ENCODE measurements at regions not wholly inside any gene's neighbourhood (a gene's known extent, or its start where the extent isn't known, plus 50 kb on each side); places are given as distances from the start of the nearest gene placed in this dataset.

DNA sequence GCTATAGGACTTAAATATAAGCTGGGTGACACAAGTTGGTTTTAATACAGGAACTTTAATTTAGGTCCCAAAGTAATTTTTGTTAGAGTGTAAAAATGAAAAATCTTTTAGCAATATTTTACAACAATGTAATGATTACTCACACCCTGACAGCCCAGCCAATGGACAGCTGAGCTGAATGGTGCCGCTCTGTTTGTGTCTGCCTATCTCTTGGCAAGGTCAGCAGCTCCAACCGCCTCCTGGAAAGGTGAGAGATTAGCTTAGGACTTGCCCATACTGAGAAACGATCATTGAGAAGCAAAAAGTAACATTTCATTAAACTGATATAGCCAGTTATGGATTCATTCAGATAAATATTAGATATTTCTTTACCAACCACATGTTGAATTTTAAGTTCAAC lies 463.6 kb upstream of the CD180 start:
- Histone ChIP-seq H3K9me1 (replicated peaks; ENCODE audit: control insufficient read depth, extremely low read depth, insufficient read depth, low read length) (no peaks in the 10 kb centered on the region), H4K20me1 (replicated peaks; ENCODE audit: control insufficient read depth, extremely low read depth, insufficient read depth, low read length) (no peaks in the 10 kb centered on the region), H3K9ac (replicated peaks; ENCODE audit: extremely low read depth, insufficient read depth, low read length) (no peak overlapping the region), H3K9me3 (replicated peaks; ENCODE audit: control insufficient read depth, insufficient read depth, low read length) (no peaks in the 10 kb centered on the region), H3K27me3 (ENCODE audit: control insufficient read depth in 2 of 2, insufficient read depth in 2 of 2, low read length in 2 of 2) (no peaks in the 10 kb centered on the region), H3K36me3 (ENCODE audit: control insufficient read depth in 2 of 2, extremely low read depth in 1 of 2, insufficient read depth in 2 of 2, low read length in 2 of 2) (no peaks in the 10 kb centered on the region), H3K27ac (ENCODE audit: insufficient read depth, low read depth, low read length) (no peak overlapping the region), H3K79me2 (ENCODE audit: control insufficient read depth, insufficient read depth, low read length) (no peaks in the 10 kb centered on the region), H3K4me1 (ENCODE audit: control insufficient read depth, extremely low read depth, insufficient read depth, low read length) (no peaks in the 10 kb centered on the region), H3K4me2 (ENCODE audit: insufficient read depth, low read length) (no peak overlapping the region), H2AFZ (ENCODE audit: low read depth, low read length) (no peak overlapping the region), H3K4me3 (replicated peaks in 1 of 3; ENCODE audit: insufficient read depth in 1 of 3, low read depth in 1 of 3, low read length in 3 of 3) (no peak overlapping the region)
- ChIA-PET CTCF (no interaction called here), POLR2A (no interaction called here)
- FAIRE-seq (no peak), DNase-seq (ENCODE audit: low read depth, low spot score) (no peak)
- TF ChIP-seq MYC (IDR thresholded peaks at IDR 0.05; ENCODE audit: low read depth, low read length) (no peak), JUN (IDR thresholded peaks at IDR 0.05; ENCODE audit: borderline replicate concordance, insufficient read depth, insufficient read length, low read depth) (no peak), POLR2AphosphoS5 (IDR thresholded peaks at IDR 0.05; ENCODE audit: insufficient read depth, low read depth, low read length) (no peak), FOS (IDR thresholded peaks at IDR 0.05; ENCODE audit: borderline replicate concordance, insufficient read depth, low read length) (no peak)
- no TSS peak for BruUV-seq (replicated peaks)
- dilution Hi-C loops (cut with MboI; ENCODE audit: extremely low pct_ligation_motif_present, low sequenced_read_pairs) = no loop called here
- intact Hi-C loops (cut with micrococcal nuclease) = no loop called here

DNA sequence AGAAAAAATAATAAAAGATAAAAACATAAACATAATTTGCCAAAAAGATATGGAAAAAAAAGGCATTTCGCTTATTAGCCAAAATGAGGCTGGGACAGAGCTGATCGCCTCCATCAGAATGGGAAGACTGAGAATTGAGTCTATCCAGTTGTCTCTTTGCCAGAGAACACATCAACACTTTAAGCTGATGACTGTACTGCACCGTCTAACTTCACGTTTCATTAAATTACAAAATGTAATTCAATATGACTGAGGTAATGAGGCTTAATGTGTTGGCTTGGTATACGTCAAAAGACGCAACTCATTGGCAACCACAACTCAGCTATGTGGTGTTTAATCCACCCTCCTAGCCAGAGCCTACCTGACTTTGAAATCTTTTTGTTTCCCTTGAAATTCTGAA lies 462.7 kb upstream of the CD180 start:
- CTCF ChIA-PET = interaction anchor here (1.0 kb wide), 1 partner anchor 413 kb away, joined by 3 read pairs; no protein-coding TSS in a partner anchor
- no peak overlapping the region for H3K4me2 ChIP-seq (ENCODE audit: insufficient read depth, low read length)
- no TSS peak for BruUV-seq (replicated peaks)
- no peak overlapping the region for H3K9ac ChIP-seq (replicated peaks; ENCODE audit: extremely low read depth, insufficient read depth, low read length)
- H4K20me1 ChIP-seq (replicated peaks; ENCODE audit: control insufficient read depth, extremely low read depth, insufficient read depth, low read length) = no peaks in the 10 kb centered on the region
- POLR2A ChIA-PET = no interaction called here
- no peaks in the 10 kb centered on the region for H3K36me3 ChIP-seq (ENCODE audit: control insufficient read depth in 2 of 2, extremely low read depth in 1 of 2, insufficient read depth in 2 of 2, low read length in 2 of 2)
- dilution Hi-C loops (cut with MboI; ENCODE audit: extremely low pct_ligation_motif_present, low sequenced_read_pairs) = no loop called here
- DNase-seq (ENCODE audit: low read depth, low spot score) = no peak
- H3K27ac ChIP-seq (ENCODE audit: insufficient read depth, low read depth, low read length) = no peak overlapping the region
- H3K27me3 ChIP-seq (ENCODE audit: control insufficient read depth in 2 of 2, insufficient read depth in 2 of 2, low read length in 2 of 2) = no peaks in the 10 kb centered on the region
- TF ChIP-seq GATA2 (IDR thresholded peaks at IDR 0.05; ENCODE audit: insufficient read depth, insufficient read length, low read depth, low read length) (no peak), EZH2 (IDR thresholded peaks at IDR 0.05; ENCODE audit: borderline replicate concordance, low read depth, low read length, severe bottlenecking) (no peak), POLR2AphosphoS5 (IDR thresholded peaks at IDR 0.05; ENCODE audit: insufficient read depth, low read depth, low read length) (no peak), POLR2A (IDR thresholded peaks at IDR 0.05; ENCODE audit: low read depth, low read length) (no peak), FOS (IDR thresholded peaks at IDR 0.05; ENCODE audit: borderline replicate concordance, insufficient read depth, low read length) (no peak), MYC (IDR thresholded peaks at IDR 0.05; ENCODE audit: low read depth, low read length) (no peak), JUN (IDR thresholded peaks at IDR 0.05; ENCODE audit: borderline replicate concordance, insufficient read depth, insufficient read length, low read depth) (no peak)
- TF ChIP-seq, protein P1, sequence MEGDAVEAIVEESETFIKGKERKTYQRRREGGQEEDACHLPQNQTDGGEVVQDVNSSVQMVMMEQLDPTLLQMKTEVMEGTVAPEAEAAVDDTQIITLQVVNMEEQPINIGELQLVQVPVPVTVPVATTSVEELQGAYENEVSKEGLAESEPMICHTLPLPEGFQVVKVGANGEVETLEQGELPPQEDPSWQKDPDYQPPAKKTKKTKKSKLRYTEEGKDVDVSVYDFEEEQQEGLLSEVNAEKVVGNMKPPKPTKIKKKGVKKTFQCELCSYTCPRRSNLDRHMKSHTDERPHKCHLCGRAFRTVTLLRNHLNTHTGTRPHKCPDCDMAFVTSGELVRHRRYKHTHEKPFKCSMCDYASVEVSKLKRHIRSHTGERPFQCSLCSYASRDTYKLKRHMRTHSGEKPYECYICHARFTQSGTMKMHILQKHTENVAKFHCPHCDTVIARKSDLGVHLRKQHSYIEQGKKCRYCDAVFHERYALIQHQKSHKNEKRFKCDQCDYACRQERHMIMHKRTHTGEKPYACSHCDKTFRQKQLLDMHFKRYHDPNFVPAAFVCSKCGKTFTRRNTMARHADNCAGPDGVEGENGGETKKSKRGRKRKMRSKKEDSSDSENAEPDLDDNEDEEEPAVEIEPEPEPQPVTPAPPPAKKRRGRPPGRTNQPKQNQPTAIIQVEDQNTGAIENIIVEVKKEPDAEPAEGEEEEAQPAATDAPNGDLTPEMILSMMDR (IDR thresholded peaks at IDR 0.05; ENCODE audit: extremely low read depth in 1 of 2, insufficient read depth in 1 of 2, low read depth in 1 of 2, low read length in 2 of 2) = no peak
- TF ChIP-seq, protein P2, sequence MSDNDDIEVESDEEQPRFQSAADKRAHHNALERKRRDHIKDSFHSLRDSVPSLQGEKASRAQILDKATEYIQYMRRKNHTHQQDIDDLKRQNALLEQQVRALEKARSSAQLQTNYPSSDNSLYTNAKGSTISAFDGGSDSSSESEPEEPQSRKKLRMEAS (IDR thresholded peaks at IDR 0.05; ENCODE audit: insufficient read depth, insufficient read length) = no peak
- H3K4me3 ChIP-seq (replicated peaks in 1 of 3; ENCODE audit: insufficient read depth in 1 of 3, low read depth in 1 of 3, low read length in 3 of 3) = no peak overlapping the region
- no peaks in the 10 kb centered on the region for H3K79me2 ChIP-seq (ENCODE audit: control insufficient read depth, insufficient read depth, low read length)
- H3K4me1 ChIP-seq (ENCODE audit: control insufficient read depth, extremely low read depth, insufficient read depth, low read length) = no peaks in the 10 kb centered on the region
- FAIRE-seq = no peak
- H2AFZ ChIP-seq (ENCODE audit: low read depth, low read length) = no peak overlapping the region
- no peaks in the 10 kb centered on the region for H3K9me1 ChIP-seq (replicated peaks; ENCODE audit: control insufficient read depth, extremely low read depth, insufficient read depth, low read length)
- H3K9me3 ChIP-seq (replicated peaks; ENCODE audit: control insufficient read depth, insufficient read depth, low read length) = no peaks in the 10 kb centered on the region
- intact Hi-C loops (cut with micrococcal nuclease) = no loop called here

Data from endothelial cell of umbilical vein (primary cell).